LoVo (cell line): ENCODE measurements at regions not wholly inside any gene's neighbourhood (a gene's known extent, or its start where the extent isn't known, plus 50 kb on each side); places are given as distances from the start of the nearest gene placed in this dataset.

Source experiments
- DNase-seq: peaks from one replicate; pipeline ENCODE4 v3.0.0-alpha.2; 2016; ENCODE audit warnings: low spot score

DNA sequence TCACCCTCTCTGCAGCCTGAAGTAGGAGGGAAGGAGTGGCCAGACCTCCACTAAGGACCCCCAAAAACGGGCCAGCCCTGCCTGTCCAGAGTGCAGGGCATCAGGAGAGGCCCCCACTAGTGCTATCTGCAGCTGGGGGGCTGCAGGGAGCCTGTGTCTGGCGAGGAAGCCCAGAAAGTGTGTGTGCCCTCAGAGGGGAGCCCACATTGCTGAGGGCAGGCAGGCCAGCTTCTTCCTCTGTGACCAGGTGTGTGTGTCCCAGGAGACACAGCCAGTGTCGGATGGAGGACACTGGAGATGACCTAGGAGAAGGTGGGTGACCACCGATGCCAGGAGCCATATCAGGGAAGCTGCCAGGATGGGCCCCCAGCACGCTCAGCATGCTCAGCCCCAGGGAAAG lies 218.7 kb downstream of the IRX2 start:
- no peak for DNase-seq

DNA sequence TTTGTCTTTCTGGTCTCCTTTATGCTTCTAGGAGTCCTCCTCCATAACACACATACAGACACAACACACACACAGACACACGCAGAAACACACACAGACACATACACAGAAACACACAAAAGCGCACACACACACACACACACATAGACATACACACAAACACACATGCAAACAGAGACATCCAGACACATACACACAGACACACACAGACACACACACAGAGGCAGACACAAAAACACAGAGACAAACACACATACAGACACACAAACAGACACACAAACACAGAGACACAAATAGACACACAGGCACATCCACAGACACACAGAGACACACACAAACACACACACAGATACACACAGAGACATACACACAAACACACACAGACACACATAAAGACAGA lies 220.2 kb downstream of the IRX2 start:
- no peak for DNase-seq

GRCh38 chr5:2530609-2531008 lies 220.9 kb downstream of the IRX2 start:
- no peak for DNase-seq

DNA sequence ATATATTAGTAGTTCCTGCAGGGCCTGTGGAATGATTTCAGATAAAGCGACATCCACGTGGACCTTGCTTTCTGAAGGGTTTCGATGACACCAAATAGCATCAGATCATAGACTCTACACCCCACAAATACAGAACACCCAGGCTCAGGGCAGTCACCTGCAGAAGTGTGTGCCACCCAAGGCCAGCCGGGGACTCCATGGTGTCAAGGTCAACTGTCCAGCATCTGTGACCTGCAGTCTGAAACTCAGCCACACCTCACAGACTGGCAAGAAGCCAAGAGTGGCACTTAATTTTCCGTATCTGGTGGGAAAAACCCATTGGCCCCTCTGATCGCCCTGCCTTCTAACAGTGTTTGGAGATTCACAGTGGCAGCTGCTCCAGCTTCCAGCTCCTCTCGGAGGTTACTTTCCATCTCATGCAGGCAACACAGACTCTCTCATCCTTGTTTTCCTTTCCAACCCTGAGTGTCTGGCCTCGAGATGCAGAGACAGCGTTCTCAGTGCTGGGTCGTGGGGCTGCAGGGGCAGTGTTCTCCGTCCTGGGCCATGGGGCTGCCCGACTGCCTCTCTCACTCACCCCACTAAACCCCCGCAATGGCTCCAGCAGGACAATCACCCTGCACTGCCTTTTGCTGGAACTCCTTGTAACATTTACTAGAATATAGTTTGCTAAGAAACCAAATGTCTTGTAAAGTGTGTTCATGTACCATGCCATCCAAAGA lies 221.9 kb downstream of the IRX2 start:
- no peak for DNase-seq

GRCh38 chr5:2525351-2525750 lies 226.1 kb downstream of the IRX2 start:
- DNase-seq, result no peak

- DNase-seq, result no peak
Measured at GRCh38 chr5:2524620-2525019, 226.9 kb downstream of the IRX2 start.

GRCh38 chr5:2523180-2523579 lies 228.3 kb downstream of the IRX2 start:
- DNase-seq, result no peak

GRCh38 chr5:2522372-2522771 lies 229.1 kb downstream of the IRX2 start:
- DNase-seq, result no peak

GRCh38 chr5:2519153-2519552 lies 232.3 kb downstream of the IRX2 start:
- DNase-seq, result no peak

DNA sequence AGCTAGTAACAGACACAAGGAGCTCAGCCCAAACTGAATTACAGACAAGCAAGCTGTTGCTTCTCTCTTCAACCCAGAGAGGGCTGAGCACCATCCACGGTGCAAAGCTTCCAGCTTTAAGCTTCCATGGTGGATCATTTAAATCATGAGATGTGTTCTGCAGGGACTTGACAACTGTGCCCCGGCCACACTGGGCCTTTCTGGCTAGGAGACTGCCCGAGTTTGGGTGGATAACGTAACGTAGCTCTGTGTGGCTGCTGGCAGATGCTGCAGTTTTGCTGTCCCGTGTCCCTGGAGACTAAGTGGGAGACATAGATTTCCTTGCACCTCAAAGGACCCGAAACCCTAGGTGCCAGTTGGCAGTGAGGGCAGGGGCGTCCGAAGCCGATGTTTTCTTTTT lies 234.0 kb downstream of the IRX2 start:
- DNase-seq, result no peak

GRCh38 chr5:2515180-2515764 lies 236.2 kb downstream of the IRX2 start:
- no peak for DNase-seq

DNA sequence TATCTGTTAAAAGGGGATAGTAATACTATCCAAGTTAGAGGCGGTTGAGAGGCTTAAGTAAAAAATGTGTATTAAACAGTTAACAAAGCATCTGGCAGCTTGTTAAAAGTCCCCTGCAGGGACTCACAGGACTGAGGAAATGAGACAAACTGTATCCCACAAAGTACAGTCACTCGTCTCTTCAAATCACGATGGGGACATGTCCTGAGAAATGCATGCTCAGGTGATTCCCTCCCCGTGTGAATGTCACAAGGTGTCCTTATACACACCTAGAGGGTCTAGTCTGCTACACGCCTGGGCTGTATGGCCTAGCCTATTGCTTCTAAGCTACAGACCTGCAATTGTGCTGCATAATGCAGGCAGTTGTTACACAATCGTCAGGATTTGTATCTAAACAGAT lies 237.0 kb downstream of the IRX2 start:
- no peak for DNase-seq

DNA sequence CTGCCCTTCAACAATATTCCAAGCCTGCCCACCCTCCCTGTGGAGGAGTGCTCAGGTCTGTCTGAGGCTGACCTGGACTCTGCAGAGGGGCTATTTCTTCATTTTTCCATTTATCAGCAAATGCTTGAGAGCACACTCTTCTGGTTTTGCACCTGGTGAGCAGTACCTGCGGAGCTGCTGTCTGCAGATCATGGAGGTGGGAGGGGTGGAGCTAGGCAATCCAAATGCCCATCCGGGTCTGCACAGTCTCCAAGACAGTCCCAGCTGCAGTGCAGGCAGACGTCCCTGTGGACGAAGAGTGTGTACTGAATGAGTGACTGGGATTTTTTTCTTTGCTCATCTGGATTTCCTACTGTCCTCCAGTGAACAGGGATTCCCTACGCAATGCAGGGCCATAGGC lies 239.8 kb downstream of the IRX2 start:
- no peak for DNase-seq

GRCh38 chr5:2511126-2511525 lies 240.4 kb downstream of the IRX2 start:
- DNase-seq, result no peak

GRCh38 chr5:2509527-2509926 lies 241.9 kb downstream of the IRX2 start:
- no peak for DNase-seq

GRCh38 chr5:2508514-2508913 lies 243.0 kb downstream of the IRX2 start:
- no peak for DNase-seq

- DNase-seq, result no peak
Measured at GRCh38 chr5:2507611-2508010, 243.9 kb downstream of the IRX2 start.

GRCh38 chr5:2506603-2507002 lies 244.9 kb downstream of the IRX2 start:
- DNase-seq, result no peak

GRCh38 chr5:2505217-2505616 lies 246.3 kb downstream of the IRX2 start:
- no peak for DNase-seq

GRCh38 chr5:2502970-2503594 lies 248.4 kb downstream of the IRX2 start:
- DNase-seq, result no peak

DNA sequence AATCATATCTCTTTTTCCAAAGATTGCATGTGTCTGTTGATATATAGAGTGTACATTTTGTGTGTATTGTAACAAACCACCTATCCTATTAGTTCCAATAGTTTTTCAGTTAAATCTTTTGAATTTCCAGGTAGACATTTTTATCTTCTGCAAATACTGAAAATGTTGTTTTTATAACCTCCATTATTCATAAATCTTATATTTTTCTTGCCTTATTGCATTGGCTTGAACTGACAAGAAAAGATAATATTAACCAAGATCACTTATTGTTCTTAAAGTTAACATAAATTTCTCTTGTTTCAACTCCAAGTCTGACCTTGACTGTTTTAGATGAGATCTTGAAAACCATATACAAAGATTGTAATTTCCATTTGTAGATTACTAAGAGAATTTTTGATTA lies 251.6 kb downstream of the IRX2 start:
- DNase-seq, result no peak

DNA sequence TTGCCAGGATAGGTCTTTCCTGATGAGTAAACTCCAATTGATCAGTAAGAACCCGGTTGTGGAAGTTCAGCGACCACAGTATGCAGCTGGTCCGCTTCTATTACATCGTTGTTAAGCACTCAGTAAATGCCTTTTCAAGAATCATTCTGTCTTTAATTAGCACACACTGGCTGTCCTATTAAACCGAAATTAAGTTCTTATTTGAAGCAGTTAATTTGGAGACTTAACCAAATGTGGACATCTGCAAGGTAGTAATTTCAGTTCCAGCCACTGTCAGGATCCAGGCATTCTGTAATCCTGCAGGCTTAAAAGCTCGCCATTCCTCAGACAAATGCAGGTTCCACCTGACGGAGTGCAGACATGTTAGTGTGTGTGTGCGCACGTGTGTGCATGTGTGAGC lies 254.6 kb downstream of the IRX2 start:
- DNase-seq, result no peak

DNA sequence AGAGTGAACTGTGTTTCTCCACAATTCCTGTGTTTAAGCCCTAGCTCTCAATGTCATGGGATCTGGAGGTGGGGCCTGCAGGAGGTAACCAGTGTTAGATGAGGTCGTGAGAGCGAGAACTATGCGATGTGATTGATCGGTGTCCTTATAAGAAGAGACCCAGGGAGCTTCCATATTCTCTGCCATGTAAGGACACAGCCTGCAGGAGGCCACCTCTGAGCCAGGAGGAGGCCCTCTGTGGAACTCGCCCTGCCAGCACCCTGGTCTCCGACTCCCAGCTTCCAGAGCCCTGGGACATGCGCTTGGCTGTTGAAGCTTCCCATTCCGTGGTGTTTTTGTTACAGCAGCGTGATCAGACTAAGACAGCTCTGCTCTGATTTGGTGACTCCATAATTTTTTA lies 255.4 kb downstream of the IRX2 start:
- no peak for DNase-seq

DNA sequence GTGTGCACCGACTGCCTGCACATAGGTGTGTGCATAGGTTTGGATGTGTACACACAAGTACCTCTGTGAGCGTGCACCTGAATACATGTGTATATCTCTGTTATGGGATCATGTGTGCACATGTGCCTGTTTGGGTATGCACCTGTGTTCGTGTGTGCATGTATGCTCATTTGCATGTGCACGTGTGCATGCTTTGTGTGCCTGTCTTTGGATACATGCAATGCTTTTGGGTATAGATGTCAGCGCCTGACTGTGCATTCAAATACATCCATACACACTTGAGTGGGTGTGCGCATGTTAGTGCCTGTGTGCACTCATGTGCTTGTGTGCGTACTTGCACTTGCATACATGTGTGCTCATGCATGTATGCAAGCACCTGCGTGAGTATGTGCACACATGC lies 258.1 kb downstream of the IRX2 start:
- no peak for DNase-seq
